ENCODE measurements at regions not wholly inside any gene's neighbourhood (a gene's known extent, or its start where the extent isn't known, plus 50 kb on each side); places are given as distances from the start of the nearest gene placed in this dataset.

DNA sequence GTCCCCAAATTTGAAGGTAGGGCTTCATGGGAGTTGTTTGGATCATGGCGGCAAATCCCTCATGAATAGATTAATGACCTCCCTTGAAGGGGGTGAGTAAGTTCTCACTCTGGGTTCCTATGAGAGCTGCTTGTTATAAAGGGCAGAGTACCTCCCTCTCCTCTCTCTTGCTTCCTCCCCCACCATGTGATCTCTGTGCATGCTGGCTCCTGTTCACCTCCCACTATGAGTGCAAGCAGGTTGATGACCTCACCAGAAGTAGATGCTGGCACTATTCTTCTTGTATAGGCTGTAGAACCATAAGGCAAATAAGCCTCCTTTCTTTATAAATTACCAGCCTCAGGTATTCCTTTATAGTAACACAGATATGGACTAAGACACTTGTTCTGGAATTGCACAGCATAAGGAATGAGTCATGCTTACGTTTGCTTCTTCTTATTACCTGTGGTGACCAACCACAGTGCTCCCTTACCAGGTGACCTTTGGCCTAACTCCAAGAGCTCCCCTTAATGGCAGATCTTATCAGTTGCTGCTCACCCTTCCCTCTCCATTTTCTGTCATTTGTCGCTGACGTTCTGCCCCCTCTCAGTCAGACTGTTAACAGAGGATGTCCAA is 559.5 kb upstream of the GCFC2 start:
- TF ChIP-seq, protein P1, sequence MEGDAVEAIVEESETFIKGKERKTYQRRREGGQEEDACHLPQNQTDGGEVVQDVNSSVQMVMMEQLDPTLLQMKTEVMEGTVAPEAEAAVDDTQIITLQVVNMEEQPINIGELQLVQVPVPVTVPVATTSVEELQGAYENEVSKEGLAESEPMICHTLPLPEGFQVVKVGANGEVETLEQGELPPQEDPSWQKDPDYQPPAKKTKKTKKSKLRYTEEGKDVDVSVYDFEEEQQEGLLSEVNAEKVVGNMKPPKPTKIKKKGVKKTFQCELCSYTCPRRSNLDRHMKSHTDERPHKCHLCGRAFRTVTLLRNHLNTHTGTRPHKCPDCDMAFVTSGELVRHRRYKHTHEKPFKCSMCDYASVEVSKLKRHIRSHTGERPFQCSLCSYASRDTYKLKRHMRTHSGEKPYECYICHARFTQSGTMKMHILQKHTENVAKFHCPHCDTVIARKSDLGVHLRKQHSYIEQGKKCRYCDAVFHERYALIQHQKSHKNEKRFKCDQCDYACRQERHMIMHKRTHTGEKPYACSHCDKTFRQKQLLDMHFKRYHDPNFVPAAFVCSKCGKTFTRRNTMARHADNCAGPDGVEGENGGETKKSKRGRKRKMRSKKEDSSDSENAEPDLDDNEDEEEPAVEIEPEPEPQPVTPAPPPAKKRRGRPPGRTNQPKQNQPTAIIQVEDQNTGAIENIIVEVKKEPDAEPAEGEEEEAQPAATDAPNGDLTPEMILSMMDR (conservative IDR thresholded peaks at IDR 0.05): no peak
- TF ChIP-seq ZFX (IDR thresholded peaks at IDR 0.05): no peak

All from C4-2B (cell line).